ENCODE measurements at regions not wholly inside any gene's neighbourhood (a gene's known extent, or its start where the extent isn't known, plus 50 kb on each side); places are given as distances from the start of the nearest gene placed in this dataset.

DNA sequence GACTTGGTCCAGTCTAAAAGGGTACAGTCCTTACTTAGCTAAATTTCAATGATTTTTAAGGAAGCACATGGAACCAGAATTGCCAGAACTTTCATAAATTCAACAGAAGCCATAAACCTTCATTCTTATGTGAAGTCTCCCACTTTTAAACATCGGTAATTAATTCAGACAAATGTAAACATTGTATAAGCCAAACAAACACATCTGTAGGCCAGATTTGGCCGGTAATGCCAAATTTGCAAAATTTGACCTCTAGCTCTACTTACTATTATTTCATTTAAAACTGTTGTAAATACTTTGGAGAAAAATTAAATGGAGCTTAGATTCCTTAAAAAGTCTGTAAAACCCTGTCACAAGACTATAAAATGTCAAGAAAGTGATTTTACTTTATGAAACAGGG, 83.2 kb upstream of the GALNT5 start:
- Histone ChIP-seq H3K27ac (peak overlapping the region; percentile 86), H3K4me1 (peaks cover 38% of the 10 kb centered on the region), H3K9me3 (0 out of 3 replicates have a peak, but pooled peaks cover 4% of the 10 kb centered on the region), H3K4me3 (no peak overlapping the region; the same call in 2 of the 3 replicates), H3K4me2 (peak overlapping the region; percentile 76)
- WGBS (ENCODE audit: missing lambda C conversion rate) = 46% methylated on average over 2 of the region's 2 CpGs
- TF ChIP-seq, protein P1, sequence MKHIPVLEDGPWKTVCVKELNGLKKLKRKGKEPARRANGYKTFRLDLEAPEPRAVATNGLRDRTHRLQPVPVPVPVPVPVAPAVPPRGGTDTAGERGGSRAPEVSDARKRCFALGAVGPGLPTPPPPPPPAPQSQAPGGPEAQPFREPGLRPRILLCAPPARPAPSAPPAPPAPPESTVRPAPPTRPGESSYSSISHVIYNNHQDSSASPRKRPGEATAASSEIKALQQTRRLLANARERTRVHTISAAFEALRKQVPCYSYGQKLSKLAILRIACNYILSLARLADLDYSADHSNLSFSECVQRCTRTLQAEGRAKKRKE (CRISPR knock-in tag; IDR thresholded peaks at IDR 0.05; ENCODE audit: low read depth) = no peak
- TF ChIP-seq ZNF302 (CRISPR knock-in tag; IDR thresholded peaks at IDR 0.05) (no peak), HDAC2 (IDR thresholded peaks at IDR 0.05) (no peak), ZSCAN20 (CRISPR knock-in tag; IDR thresholded peaks at IDR 0.05) (0 out of 2 replicates have a peak, but pooled peaks have one; percentile 4)
- no peak for DNase-seq (ENCODE audit: low read depth in 1 of 2, low spot score in 1 of 2)
- POLR2A ChIA-PET = interaction anchor here (1.8 kb wide), 1 partner anchor 8 kb away, joined by 7 read pairs; no protein-coding TSS in a partner anchor
- FAIRE-seq = no peak
- CTCF ChIA-PET = interaction anchor here (1.5 to 1.6 kb wide), 2 partner anchors 10 to 75 kb away, joined by 3 to 4 read pairs; no protein-coding TSS in a partner anchor
- ATAC-seq = peak in 1 of 2 experiments; percentile 27; a peak in 1 of 6 replicates

DNA sequence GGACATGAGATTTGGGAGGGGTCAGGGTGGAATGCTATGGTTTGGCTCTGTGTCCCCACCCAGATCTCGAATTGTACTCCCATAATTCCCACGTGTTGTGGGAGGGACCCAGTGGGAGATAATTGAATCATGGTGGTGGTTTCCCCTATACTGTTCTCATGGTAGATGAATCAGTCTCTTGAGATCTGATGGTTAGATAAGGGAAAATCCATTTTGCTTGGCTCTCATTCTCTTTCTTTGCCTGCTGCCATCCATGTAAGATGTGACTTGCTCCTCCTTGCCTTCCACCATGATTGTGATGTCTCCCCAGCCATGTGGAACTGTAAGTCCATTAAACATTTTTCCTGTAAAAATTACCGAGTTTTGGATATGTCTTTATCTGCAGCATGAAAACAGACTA, 80.9 kb upstream of the GALNT5 start:
- no peak for TF ChIP-seq RCOR1 (IDR thresholded peaks at IDR 0.05; ENCODE audit: low read depth, low read length)
- TF ChIP-seq FOSB (CRISPR knock-in tag; IDR thresholded peaks at IDR 0.05) = no peak
- TF ChIP-seq POLR2AphosphoS2 (conservative IDR thresholded peaks at IDR 0.05; ENCODE audit: low read length) = no peak
- no peak for TF ChIP-seq NPAS2 (CRISPR knock-in tag; IDR thresholded peaks at IDR 0.05; ENCODE audit: borderline replicate concordance)
- H3K9me3 ChIP-seq = 0 out of 3 replicates have a peak, but pooled peaks cover 4% of the 10 kb centered on the region
- 61% methylated on average over 3 of the region's 3 CpGs for WGBS (ENCODE audit: missing lambda C conversion rate)
- peak overlapping the region in 1 of 2 experiments; percentile 71; a peak in 3 of 6 replicates for H3K27ac ChIP-seq
- peaks cover 32% of the 10 kb centered on the region for H3K4me1 ChIP-seq
- ChIA-PET CTCF (no interaction called here), POLR2A (no interaction called here)
- H3K4me3 ChIP-seq = no peak overlapping the region
- ATAC-seq (no peak), DNase-seq (ENCODE audit: low read depth in 1 of 2, low spot score in 1 of 2) (no peak), FAIRE-seq (no peak)
- H3K4me2 ChIP-seq = no peak overlapping the region

DNA sequence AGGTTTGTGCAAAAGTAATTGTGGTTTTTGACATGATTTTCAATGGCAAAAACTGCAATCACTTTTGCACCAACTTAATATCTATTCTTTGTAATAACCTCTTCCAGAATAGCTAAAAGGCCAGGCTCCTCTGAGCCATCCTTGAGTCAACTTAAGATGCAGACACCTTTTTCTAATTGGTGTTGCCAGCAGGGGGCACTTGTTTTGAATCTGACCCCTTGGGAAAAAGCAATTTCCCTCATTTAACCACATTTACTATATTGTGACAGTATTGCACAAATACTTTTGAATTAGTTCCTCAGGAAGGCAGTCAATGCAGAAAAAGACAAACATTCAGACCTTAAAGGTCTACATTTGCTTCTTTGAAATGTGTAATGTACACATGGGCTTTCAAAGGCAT, 78.6 kb upstream of the GALNT5 start:
- ChIA-PET CTCF (interaction anchor here (0.6 kb wide), 1 partner anchor 116 kb away, joined by 4 read pairs; no protein-coding TSS in a partner anchor), POLR2A (no interaction called here)
- no peak for FAIRE-seq
- H3K4me1 ChIP-seq = peaks cover 34% of the 10 kb centered on the region
- no peak for DNase-seq (ENCODE audit: low read depth in 1 of 2, low spot score in 1 of 2)
- H3K9me3 ChIP-seq = 0 out of 3 replicates have a peak, but pooled peaks cover 4% of the 10 kb centered on the region
- H3K4me2 ChIP-seq = no peak overlapping the region
- H3K4me3 ChIP-seq = no peak overlapping the region
- TF ChIP-seq EHF (CRISPR knock-in tag; IDR thresholded peaks at IDR 0.05) = no peak
- TF ChIP-seq RCOR1 (IDR thresholded peaks at IDR 0.05; ENCODE audit: low read depth, low read length) = no peak
- no peak for TF ChIP-seq HEYL (CRISPR knock-in tag; IDR thresholded peaks at IDR 0.05)
- no peak for TF ChIP-seq MAFK (IDR thresholded peaks at IDR 0.05; ENCODE audit: partially characterized antibody)
- no peak for TF ChIP-seq CEBPB (IDR thresholded peaks at IDR 0.05)
- TF ChIP-seq SMC3 (IDR thresholded peaks at IDR 0.05) = no peak
- TF ChIP-seq, protein P2, sequence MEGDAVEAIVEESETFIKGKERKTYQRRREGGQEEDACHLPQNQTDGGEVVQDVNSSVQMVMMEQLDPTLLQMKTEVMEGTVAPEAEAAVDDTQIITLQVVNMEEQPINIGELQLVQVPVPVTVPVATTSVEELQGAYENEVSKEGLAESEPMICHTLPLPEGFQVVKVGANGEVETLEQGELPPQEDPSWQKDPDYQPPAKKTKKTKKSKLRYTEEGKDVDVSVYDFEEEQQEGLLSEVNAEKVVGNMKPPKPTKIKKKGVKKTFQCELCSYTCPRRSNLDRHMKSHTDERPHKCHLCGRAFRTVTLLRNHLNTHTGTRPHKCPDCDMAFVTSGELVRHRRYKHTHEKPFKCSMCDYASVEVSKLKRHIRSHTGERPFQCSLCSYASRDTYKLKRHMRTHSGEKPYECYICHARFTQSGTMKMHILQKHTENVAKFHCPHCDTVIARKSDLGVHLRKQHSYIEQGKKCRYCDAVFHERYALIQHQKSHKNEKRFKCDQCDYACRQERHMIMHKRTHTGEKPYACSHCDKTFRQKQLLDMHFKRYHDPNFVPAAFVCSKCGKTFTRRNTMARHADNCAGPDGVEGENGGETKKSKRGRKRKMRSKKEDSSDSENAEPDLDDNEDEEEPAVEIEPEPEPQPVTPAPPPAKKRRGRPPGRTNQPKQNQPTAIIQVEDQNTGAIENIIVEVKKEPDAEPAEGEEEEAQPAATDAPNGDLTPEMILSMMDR (IDR thresholded peaks at IDR 0.05) = peak; percentile 24; the same call in 1 of the 3 replicates
- no peak for TF ChIP-seq JUN (IDR thresholded peaks at IDR 0.05)
- no peak for ATAC-seq
- H3K27ac ChIP-seq = peak overlapping the region; percentile 4 to 46; a peak in 4 of 6 replicates

DNA sequence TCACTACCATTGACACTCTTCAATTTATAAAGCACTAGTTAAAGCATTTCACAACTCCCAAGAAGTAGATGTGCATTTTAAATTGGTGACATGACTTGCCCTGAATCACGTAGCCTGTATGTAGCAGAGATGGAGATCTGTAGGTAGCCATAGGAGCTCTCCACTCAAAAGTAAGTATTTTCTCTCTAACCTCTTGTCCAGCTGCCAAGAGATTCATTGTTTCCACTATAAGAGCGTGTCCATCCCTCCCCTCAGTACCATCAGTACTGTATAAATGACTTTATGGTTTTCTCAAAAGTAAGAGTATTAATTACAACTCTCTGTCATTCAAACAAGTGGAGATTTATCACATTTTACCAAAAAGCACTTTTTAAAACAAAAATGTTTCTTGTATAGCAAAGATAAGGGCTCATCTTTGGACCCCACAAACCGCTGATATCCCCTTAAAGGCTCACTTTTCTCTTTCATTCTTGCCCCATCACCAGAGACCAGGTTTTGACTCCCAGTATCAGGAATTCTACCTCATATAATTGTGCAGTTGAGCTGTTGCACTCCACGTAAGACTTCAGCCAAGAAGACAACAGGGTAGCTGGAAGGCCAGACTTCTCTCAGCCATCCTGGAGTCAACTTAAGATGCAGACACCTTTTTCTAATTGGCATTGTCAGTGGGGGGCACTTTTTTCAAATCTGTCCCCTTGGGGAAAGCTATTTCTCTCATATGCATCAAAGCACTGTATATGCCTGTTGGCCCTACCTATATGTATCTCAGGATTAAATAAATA, 78.0 kb upstream of the GALNT5 start:
- Histone ChIP-seq H3K4me1 (peaks cover 32% of the 10 kb centered on the region), H3K9me3 (0 out of 3 replicates have a peak, but pooled peaks cover 9% of the 10 kb centered on the region), H3K4me2 (no peak overlapping the region), H3K4me3 (no peak overlapping the region), H3K27ac (peak overlapping the region; percentile 4 to 46; a peak in 4 of 6 replicates)
- TF ChIP-seq JUN (IDR thresholded peaks at IDR 0.05) = no peak
- no peak for TF ChIP-seq RARB (CRISPR knock-in tag; IDR thresholded peaks at IDR 0.05)
- TF ChIP-seq HDAC2 (IDR thresholded peaks at IDR 0.05) = no peak
- no peak for TF ChIP-seq KDM5A (IDR thresholded peaks at IDR 0.05)
- TF ChIP-seq TFCP2L1 (CRISPR knock-in tag; IDR thresholded peaks at IDR 0.05) = no peak
- FAIRE-seq = no peak
- ChIA-PET POLR2A (no interaction called here), CTCF (interaction anchor here (0.6 kb wide), 2 partner anchors 116 to 125 kb away, joined by 3 to 4 read pairs; no protein-coding TSS in a partner anchor)
- WGBS (ENCODE audit: missing lambda C conversion rate) = 86% methylated on average over 4 of the region's 4 CpGs
- DNase-seq (ENCODE audit: low read depth in 1 of 2, low spot score in 1 of 2) = no peak
- ATAC-seq = no peak

Data from A549 (cell line).